HG03097 (cell line): ENCODE measurements at regions not wholly inside any gene's neighbourhood (a gene's known extent, or its start where the extent isn't known, plus 50 kb on each side); places are given as distances from the start of the nearest gene placed in this dataset.
A peak's percentile ranks its signal among the peaks of the same experiment; 100 is the strongest.
"Not testable (repeated sequence)": the region's sequence is repeated elsewhere in the genome, so short reads cannot be mapped to it uniquely, and the experiment has no call there.

ENCODE experiments used
- ATAC-seq: cut with Tn5 transposase; IDR thresholded peaks from one replicate; pipeline ENCODE4 v1.9.1; 2021; ENCODE audit not compliant: unreplicated experiment, low FRiP score

DNA sequence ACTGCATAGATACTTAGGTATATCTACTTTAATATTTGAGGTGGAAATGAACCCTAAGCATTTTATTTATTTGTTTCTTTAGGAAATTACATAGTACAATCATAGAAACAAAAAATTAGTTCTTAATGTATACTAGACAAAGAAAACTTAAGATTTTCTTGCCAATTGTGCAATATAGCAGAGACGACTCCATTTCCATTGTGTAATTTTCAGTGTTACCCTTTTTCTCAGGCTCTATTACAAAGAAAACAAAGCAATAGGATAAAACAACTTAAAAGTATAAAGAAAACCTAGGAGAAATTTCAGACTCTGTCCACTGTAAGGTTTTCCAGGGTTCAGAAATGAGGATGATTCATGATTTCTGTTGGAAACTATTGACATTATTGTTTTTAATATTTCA, 89.0 kb upstream of the SERTAD2 start:
- no peak for ATAC-seq

DNA sequence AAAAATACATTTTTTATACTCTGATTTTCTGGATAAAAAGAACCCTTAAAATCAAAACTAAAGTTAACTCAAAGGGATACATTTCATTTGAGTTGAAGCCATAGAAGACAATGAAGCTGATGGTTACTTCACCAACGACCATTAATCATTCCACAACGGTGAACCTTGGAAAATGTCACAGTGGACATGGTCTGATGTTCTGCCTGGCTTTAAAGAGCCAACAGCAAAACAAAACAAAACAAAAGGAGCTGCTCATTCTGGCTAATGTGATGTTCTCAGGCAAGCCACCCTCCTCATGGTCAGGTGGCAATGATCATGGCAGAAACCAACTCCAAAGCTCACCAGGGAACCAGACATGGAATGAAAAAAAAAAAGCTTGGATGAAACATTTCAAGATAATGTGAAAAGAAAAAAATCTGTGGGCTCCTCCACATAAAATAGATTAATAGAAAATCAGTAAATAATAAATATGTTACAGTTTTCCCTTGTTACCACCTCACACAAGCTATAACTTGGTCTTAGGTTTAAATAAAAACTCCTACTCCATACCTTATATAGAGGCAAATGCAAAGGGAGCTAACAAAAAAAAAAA, 90.1 kb upstream of the SERTAD2 start:
- ATAC-seq, result no peak

DNA sequence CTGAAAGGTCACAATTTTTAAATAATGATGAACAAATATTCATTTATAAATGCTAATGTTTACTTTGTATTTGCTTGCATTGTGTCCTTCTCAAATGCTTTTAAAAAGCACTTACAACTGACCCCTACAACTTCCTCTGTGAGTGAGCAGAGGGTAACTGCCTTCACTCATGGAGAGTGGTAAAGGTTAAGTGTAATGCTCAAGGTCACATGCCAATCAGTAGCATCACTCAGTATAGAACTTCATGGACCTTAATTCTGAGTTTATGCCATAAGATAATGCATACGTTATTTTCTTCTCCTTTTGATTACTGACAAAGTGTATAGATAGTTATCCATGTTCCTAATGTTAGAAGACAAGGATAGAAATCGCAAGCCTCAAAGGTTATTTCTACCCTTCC, 91.8 kb upstream of the SERTAD2 start:
- no peak for ATAC-seq

DNA sequence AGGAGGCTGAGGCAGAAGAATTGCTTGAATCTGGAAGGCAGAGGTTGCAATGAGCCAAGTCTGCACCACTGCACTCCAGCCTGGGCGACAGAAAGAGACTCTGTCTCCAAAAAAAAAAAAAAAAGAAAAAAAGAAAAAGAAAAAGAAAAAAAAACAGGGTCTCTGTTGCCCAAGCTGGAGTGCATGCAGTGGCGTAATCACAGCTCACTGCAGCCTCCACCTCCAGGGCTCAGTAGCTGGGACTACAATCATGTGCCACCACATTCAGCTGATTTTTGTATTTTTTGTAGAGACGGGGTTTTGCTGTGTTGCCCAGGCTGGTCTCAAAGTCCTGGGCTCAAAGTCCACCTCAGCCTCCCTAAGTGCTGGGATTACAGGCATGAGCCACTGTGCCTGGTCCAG, 94.0 kb upstream of the SERTAD2 start:
- not testable (repeated sequence) for ATAC-seq

DNA sequence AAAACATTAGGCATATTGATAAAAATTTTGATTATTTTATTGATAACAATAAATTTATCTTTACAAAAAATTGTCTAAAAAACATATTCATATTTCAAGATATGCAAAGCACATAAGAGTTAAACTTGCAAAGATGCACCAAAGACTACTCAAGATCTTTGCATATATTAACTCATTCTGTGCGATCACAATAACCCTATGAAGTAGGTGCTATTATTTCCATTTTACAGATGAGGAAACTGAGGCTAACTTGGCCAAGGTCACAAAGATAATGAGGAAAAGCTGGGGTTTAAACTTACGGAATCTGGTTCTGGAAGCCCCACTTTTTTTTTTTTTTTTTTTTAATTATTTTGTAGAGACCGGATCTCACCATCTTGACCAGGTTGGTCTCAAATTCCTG, 94.4 kb upstream of the SERTAD2 start:
- ATAC-seq, result no peak

DNA sequence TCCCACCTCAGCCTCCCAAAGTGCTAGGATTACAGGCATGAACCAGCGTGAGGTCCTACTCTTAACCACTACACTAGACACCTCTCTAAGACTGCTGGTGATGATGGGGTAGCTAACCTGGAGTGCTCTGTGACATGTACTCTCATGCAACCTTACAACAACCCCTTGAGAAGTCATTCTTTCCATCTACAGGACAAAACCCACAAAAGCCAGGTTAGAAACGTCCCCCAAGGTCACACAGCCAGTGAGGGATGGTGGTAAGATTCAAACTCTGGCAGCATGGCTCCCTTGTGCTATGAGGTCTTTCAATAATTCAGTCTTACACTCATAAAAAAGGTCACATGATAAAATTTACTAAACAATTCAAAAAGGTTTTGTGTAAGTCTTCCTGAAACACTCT, 94.8 kb upstream of the SERTAD2 start:
- no peak for ATAC-seq

DNA sequence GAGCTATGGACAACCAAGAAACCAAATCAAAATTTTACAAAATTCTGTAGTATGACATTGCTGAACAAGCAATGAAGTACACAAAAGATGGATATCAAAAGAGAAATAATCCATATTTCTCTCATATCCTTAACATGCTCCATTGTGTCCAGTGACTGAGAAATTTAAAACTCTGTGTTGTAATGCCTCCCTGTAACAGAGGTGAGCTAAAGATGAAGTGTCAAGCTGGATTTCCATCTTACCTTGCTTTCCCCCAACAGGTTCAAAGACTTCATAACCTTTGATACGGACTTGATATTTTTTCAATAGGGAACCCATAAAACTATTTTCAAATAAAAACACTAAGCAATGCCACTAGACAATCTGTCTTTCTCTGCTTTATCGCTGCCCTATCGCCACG, 95.7 kb upstream of the SERTAD2 start:
- ATAC-seq, result no peak

DNA sequence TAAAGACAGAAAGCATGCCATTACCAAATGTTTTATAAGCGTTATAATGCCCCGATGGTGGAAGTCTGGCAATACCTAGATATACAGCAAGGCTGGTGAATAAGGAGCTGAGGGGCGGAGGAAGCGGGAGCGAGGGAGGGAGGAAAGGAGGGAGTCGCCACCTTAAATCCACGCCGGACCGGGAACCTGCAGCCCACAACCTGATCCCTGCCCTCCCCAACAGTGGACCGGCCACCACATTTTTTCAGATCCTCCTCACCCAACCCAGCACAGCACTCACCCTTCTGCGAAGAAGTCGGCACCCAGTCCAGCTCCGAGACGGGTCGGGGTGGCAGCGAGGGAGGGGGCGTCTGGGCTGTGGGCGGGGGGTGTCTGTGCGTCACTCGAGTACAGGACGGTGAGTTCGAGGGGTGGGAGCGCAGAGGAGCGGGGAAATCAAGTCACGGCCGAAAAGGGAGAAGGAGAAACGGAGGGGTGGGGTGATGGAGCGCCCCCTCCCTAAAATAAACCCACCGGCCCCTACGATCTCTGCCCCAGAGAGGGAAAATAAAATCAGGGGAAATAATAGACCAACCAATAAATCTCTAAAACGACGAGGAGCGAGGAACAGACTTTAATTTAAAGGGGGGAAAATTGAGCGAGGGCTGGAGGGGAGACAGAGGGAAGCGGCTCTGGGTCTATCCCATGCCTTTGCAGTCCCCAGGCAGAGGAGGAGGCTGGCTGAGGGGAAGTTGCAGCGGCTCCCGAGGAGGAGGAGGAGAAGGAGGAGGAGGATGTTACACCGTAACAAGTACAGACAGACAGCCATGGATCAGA, 96.5 kb upstream of the SERTAD2 start:
- ATAC-seq, result no peak

DNA sequence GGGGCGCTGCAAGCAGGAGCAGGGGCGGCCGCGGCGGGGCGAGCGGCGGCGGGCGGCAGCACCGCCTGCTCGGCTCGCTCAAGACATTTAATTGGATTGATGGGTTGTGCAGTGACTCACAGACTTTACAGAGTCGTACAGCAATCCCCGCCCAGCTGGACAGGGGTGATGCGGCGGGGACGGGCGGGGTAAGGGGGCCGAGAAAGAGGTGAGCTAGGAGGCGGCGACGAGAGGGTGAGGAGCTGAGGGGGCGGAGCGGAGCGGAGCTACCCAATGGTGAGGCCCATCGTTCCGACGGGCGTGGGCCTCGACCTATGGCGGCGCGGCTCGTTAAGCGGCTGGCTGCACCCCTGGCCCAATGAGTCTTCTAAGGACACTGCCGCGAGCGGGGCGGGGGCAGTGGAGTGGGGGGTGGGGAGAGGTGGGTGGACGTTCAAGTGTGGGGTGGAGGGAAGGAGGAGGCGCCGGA, 97.1 kb upstream of the SERTAD2 start:
- ATAC-seq, result peak; percentile 82

DNA sequence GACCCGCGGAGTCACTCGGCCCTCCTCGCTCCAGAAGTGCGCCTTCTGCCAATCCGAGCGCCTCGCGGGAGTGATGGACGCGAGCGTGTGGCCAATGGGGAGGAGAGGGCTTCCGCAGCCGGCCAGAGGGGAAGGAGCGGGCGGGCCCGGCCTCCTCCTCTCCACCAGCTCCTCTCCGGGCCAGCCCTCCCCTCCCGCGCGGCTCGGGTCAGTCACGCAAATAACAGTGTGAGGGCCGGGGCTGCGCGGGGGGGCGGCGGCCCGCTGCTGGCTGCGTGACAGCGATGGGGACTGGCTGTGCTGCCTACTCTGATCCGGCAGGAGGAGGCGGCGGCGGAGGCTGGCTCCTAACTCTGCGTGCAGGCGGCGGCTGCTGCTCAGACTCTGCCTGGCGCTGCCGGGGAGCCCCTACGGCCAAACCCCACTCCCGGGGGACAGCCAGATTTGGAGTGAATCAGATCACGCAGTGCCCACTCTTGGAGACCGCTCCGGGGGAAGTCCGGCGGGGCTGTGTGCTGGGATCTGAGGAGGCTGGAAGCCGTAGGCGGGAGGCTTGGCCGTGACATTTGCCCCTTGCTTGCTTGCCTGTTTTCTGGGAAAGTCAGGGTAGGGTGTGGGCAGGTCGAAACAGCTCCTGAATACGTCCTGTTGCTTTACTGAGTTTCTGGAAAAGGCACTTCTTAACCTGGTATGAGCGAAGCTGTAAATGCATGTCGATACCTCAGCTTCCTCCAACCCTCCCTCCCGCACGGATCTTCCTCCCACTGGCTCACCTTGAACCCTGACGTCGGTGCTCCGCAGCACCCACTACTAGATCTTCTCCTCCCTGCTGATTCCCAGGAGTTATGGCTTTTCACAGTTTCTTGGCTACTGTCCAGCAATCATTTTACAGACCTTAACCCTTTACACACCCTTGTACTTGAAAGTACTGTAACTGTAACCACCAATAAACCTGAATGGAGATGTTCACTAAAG, 97.9 kb upstream of the SERTAD2 start:
- ATAC-seq, result peak; percentile 80

DNA sequence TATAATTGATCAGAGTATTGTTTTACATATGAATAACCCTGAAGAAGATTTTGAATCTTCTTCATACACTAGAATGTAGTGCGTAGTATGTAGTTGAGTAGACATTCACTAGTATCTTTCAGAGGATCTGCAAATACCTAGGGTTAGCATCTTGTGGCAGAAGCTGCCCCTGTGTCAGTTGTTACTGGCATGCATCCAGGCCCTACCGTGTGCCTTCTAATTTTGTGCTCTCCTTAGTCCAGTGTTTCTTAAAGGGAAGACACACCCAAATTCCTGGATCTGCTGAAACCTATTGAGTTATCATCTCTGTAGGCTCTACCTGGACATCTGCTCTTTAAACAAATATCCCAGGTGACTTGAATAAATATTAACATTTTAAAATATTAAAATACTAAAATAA, 99.7 kb upstream of the SERTAD2 start:
- no peak for ATAC-seq

DNA sequence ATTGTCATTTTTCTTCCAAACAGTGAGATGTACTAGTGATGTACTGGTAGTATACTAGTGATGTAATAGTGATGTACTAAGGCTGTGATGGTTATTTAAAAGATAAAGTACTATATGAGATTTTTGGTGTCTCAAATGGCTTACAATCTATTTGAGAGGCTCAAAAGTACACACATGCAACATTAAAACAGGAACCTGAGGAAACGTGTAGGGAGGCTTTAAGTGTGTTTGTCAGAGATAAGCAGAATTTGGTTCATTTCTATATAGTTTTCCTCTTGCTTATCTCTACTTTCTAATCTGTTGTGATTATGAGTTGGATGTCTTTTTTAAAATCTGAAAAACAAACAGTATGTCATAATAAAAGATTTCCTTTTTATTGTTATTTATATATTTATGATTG, 100.9 kb upstream of the SERTAD2 start:
- no peak for ATAC-seq

DNA sequence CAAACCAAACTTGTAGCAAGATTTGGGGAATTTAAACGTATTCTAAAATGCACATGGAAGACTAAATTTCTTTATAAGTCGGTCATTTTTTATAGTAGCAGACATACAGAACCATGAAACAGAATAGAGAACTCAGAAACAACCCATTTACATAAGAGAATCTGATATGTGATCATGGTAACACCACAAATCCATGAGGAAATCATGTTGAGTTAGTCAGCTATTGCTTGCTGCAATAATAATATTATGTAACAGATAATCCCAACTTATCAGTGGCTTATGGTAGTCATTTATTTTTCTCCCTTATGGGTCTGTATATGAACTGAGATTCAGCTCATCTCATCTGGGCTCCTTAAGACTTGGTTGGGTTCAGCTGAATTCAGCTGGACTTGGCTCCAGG, 103.4 kb upstream of the SERTAD2 start:
- no peak for ATAC-seq

DNA sequence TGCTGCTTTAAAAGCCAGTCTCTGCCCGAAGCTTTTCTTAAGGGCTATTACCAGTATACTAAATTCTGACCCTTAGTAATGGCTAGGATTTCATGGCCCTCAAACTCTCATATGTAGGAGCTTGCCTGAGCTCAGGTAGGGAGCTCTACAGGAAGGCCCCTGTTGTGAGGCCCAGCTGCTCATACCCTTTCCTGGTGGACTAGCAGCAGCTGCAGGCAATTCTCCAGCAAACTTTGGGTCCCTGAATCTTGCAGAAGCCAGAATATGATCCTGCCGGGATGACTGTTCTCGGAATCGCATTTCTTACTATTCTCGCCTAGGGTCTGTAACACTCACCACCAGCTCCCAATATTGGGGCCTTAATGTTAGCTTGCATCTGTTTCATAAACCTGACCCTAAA, 106.4 kb upstream of the SERTAD2 start:
- no peak for ATAC-seq

DNA sequence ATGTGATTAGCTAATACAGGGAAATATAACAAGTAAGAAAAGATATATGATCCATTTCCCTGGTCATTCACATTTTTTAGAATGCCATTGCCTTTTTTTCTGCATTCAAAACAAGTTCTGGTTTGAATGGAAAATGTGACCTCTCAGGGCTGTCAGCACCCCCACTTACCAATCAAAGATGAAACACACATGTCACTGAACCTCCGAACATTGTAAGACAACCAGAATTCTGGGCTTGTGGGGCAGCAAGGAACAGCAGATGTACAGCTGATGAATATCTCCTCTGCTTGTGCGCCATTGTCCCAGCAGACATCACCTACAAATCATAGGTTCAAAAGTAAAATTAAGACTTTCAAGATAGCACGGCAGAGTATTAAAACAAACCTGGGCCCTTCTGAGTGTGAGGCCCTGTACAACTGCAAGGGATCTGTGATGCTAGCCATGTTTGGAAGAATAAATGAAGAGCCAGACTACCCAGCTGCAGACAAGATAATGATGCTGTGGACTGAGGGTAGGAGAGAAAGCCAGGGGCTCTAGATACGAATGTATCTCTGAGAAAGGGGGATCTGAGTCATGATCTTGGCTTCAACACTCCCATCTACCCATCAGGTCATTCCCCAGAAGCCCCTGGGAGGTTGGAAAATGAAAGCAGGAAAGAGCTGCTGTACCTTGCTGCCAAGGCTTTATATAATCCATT, 108.7 kb upstream of the SERTAD2 start:
- no peak for ATAC-seq

DNA sequence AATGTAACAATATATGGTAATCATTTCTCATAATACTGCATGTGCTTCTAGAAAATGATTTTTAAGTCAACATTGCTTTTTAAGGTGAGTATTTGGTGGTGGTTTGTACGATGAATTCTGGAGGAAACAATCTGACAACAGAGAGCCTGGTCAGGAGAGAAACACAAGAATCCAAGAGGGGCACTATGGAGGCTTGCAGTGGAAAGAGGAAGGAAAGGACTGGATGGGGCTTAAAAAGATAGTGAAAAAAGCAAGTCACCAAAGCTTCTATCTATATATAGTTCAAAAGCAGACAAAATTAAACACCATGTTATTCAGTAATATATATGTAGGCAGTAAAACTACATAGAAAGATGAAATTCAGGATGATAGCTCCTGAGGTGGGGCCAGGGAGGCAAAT, 109.4 kb upstream of the SERTAD2 start:
- ATAC-seq, result no peak

DNA sequence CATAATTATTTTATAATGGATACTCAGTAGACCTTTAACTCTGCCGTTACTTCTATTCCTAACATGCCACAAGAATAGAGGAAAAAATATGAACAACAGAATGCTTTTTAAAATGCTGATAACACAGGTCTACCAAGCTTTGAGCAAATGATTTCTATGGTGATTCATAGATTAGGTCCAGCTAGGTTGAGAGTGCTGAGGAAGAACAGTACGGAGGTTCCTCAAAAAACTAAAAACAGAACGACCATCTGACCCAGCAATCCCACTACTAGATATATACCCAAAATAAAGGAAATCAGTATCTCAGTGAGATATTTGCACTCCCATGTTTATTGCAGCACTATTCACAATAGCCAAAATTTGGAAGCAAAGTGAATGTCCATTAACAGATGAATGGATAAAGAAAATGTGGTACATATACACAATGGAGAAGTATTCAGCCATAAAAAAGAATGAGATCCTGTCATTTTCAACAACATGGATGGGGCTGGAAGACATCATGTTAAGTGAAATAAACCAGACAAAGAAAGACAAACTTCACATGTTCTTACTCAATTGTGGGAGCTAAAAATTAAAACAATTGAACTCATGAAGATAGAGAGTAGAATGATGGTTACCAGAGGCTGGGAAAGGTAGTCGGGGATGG, 111.6 kb upstream of the SERTAD2 start:
- no peak for ATAC-seq

DNA sequence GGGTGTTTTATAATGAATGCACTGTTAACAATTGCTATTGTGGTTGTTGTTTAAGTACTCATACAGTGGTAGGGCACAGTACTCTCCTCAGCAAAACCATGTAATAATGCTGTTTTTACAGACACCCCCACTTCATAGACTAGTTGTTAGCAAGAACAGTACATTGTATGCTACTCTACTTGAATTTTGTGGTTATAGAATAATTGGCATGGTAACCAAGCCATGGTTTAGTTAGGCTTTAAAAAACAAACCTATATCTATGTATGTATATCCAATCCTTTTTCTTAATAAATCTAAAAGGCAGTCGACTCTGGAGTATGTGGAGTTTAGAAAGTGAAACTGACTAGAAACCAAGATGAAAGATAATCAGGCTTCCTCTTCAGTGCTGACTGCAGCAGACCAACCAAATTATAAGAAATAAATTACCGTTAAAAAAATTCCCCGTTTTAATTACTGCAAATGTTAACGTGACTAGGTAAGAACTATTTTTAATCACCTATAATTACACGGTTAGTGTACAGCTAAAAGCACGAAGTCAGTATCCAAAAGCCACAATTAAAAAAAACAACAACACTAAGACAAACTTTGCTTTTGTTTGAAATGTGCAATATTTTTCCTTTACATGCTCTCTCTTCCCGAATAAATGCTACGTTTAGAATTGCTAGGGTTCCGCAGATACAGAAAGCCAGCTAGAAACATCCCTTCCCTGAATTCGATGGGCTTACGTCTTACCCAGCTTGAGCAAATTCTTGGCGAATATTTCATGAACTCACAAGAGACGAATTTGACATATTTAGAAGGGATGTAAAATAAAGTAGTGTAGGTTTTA, 113.3 kb upstream of the SERTAD2 start:
- no peak for ATAC-seq
